ENCODE measurements at regions not wholly inside any gene's neighbourhood (a gene's known extent, or its start where the extent isn't known, plus 50 kb on each side); places are given as distances from the start of the nearest gene placed in this dataset.
"Not testable (repeated sequence)": the region's sequence is repeated elsewhere in the genome, so short reads cannot be mapped to it uniquely, and the experiment has no call there.

DNA sequence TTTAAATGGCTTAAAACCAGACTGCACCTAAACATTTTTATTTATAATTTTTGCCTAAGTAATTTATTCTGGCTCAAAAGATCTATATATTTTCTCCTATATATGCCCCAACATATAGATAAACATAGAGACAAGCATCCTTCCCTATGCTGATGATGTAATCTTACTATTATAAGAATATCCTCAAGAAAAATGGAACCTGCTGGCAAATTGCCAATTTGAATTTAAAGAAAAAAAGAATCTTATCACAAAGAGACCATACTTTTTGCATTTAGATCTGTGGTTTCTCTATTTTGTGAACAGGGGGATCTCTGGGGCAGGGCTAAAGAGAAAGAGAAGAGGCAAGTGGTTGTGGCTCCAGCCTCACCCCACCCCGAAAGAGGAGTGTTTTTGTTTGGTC lies 107.2 kb upstream of the CMC1 start:
- Mint-ChIP-seq H3K36me3 (ENCODE audit: insufficient read depth) (no peaks in the 10 kb centered on the region), H3K27me3 (ENCODE audit: low read depth) (no peaks in the 10 kb centered on the region), H3K4me1 (ENCODE audit: low read depth) (no peaks in the 10 kb centered on the region), H3K4me3 (no peak overlapping the region), H3K9me3 (no peaks in the 10 kb centered on the region)
- ATAC-seq (no peak), DNase-seq (no peak)

- H3K27me3 Mint-ChIP-seq (ENCODE audit: low read depth) = no peaks in the 10 kb centered on the region
- H3K4me1 Mint-ChIP-seq (ENCODE audit: low read depth) = no peaks in the 10 kb centered on the region
- ATAC-seq (no peak), DNase-seq (no peak)
- no peaks in the 10 kb centered on the region for H3K36me3 Mint-ChIP-seq (ENCODE audit: insufficient read depth)
- no peaks in the 10 kb centered on the region for H3K9me3 Mint-ChIP-seq
- no peak overlapping the region for H3K4me3 Mint-ChIP-seq
Measured at GRCh38 chr3:28134792-28135375, 106.5 kb upstream of the CMC1 start.

- H3K4me1 Mint-ChIP-seq (ENCODE audit: low read depth) = no peaks in the 10 kb centered on the region
- DNase-seq (no peak), ATAC-seq (no peak)
- H3K4me3 Mint-ChIP-seq = no peak overlapping the region
- H3K27me3 Mint-ChIP-seq (ENCODE audit: low read depth) = no peaks in the 10 kb centered on the region
- H3K9me3 Mint-ChIP-seq = no peaks in the 10 kb centered on the region
- no peaks in the 10 kb centered on the region for H3K36me3 Mint-ChIP-seq (ENCODE audit: insufficient read depth)
Measured at GRCh38 chr3:28136607-28137216, 104.7 kb upstream of the CMC1 start.

GRCh38 chr3:28138043-28138610 lies 103.3 kb upstream of the CMC1 start:
- Mint-ChIP-seq H3K27me3 (ENCODE audit: low read depth) (no peaks in the 10 kb centered on the region), H3K4me3 (no peak overlapping the region), H3K9me3 (no peaks in the 10 kb centered on the region), H3K4me1 (ENCODE audit: low read depth) (peaks cover 3% of the 10 kb centered on the region), H3K36me3 (ENCODE audit: insufficient read depth) (no peaks in the 10 kb centered on the region)
- DNase-seq (no peak), ATAC-seq (no peak)

DNA sequence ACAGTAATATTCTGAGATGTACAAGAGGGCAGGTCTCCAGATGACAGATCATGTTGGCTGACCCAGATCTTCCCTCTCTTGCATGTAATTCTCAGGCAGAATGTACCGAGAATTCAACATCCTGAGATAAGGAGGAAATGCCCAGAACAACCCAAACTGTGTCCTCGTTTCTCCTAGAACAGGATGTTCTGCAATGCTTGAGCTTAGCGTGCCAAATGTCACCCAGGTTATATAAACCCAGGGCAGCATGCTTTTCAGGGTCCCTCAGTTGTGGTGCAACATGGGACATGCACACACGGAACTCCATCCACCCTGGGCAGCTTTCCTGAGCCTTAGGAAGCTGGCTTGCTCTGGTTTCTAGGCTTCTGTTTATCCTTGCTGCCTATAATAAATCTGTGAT lies 102.1 kb upstream of the CMC1 start:
- H3K4me1 Mint-ChIP-seq (ENCODE audit: low read depth) = peaks cover 3% of the 10 kb centered on the region
- ATAC-seq (no peak), DNase-seq (no peak)
- no peaks in the 10 kb centered on the region for H3K36me3 Mint-ChIP-seq (ENCODE audit: insufficient read depth)
- H3K9me3 Mint-ChIP-seq = no peaks in the 10 kb centered on the region
- H3K27me3 Mint-ChIP-seq (ENCODE audit: low read depth) = no peaks in the 10 kb centered on the region
- H3K4me3 Mint-ChIP-seq = no peak overlapping the region

- H3K4me3 Mint-ChIP-seq = no peak overlapping the region
Measured at GRCh38 chr3:28139967-28140634, 101.3 kb upstream of the CMC1 start.

GRCh38 chr3:28140664-28141063 lies 100.8 kb upstream of the CMC1 start:
- Mint-ChIP-seq H3K27me3 (ENCODE audit: low read depth) (no peaks in the 10 kb centered on the region), H3K4me3 (no peak overlapping the region), H3K4me1 (ENCODE audit: low read depth) (peaks cover 3% of the 10 kb centered on the region), H3K9me3 (no peaks in the 10 kb centered on the region), H3K36me3 (ENCODE audit: insufficient read depth) (no peaks in the 10 kb centered on the region)
- ATAC-seq (no peak), DNase-seq (no peak)

More at GRCh38 chr3:28139967-28140634, 101.3 kb upstream of the CMC1 start:
- Mint-ChIP-seq H3K9me3 (no peaks in the 10 kb centered on the region), H3K4me1 (ENCODE audit: low read depth) (peaks cover 3% of the 10 kb centered on the region), H3K27me3 (ENCODE audit: low read depth) (no peaks in the 10 kb centered on the region), H3K36me3 (ENCODE audit: insufficient read depth) (no peaks in the 10 kb centered on the region)
- DNase-seq (no peak), ATAC-seq (no peak)

DNA sequence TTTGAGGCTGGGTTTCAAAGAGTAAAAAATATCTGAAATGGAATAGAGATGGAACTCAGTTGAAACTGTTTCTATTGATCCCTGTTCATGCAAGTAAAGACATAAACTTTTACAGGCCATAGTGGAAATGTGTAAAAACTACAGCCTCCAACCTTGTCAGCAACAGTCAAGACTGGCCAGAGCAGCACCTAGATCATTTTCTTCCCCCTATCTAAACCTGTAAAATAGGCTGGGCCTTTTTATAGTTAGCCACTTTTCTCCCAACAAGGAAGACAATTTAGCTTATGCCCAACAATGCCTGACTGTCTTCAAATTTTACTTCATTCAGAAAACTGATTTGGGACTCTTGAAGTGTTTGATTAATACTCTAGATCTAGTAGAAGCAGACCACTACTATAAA lies 91.5 kb upstream of the CMC1 start:
- no peak for DNase-seq
- H3K4me3 Mint-ChIP-seq = no peak overlapping the region

GRCh38 chr3:28150465-28151206 lies 90.8 kb upstream of the CMC1 start:
- peaks cover 9% of the 10 kb centered on the region for H3K4me1 Mint-ChIP-seq (ENCODE audit: low read depth)
- H3K4me3 Mint-ChIP-seq = no peak overlapping the region
- peaks cover 5% of the 10 kb centered on the region for H3K9me3 Mint-ChIP-seq
- no peak for DNase-seq
- H3K27me3 Mint-ChIP-seq (ENCODE audit: low read depth) = peaks cover 5% of the 10 kb centered on the region
- H3K36me3 Mint-ChIP-seq (ENCODE audit: insufficient read depth) = no peaks in the 10 kb centered on the region
- ATAC-seq = no peak

More for the DNA sequence above, 91.5 kb upstream of the CMC1 start:
- H3K4me1 Mint-ChIP-seq (ENCODE audit: low read depth) = peaks cover 9% of the 10 kb centered on the region
- H3K36me3 Mint-ChIP-seq (ENCODE audit: insufficient read depth) = no peaks in the 10 kb centered on the region
- H3K27me3 Mint-ChIP-seq (ENCODE audit: low read depth) = no peaks in the 10 kb centered on the region
- no peak for ATAC-seq
- peaks cover 5% of the 10 kb centered on the region for H3K9me3 Mint-ChIP-seq

GRCh38 chr3:28151207-28151550 lies 90.2 kb upstream of the CMC1 start:
- Mint-ChIP-seq H3K4me1 (ENCODE audit: low read depth) (peaks cover 9% of the 10 kb centered on the region), H3K36me3 (ENCODE audit: insufficient read depth) (no peaks in the 10 kb centered on the region), H3K4me3 (no peak overlapping the region), H3K9me3 (peaks cover 5% of the 10 kb centered on the region), H3K27me3 (ENCODE audit: low read depth) (peaks cover 5% of the 10 kb centered on the region)
- ATAC-seq = no peak
- no peak for DNase-seq

DNA sequence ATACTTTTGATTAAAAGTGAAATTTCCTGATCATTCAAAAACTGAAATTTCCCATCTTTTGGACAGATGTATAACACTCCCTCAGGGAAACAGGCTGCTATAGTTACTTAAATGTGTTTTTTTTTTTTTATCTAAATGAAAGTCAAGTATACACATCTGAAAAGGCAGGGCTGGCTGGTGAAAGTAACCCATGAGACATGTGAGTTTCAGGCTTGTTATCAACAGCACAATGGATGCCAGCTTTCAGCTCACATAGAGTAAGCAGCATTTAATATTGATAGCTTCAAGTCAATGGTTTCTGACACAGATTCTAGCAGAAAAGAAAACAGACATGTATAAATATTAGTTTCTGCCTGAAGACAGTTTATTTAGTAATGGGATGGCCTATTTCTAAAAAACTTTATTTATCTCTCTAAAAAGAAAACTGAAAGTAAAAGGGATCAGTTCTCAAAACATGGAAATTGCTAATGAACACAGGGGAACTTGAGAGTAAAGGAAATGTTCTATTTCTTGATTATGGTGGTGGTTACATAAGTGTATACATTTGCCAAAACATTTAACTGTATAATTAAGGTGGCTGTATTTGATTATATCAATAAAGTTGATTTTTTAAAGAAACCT lies 89.7 kb upstream of the CMC1 start:
- ATAC-seq (peak; percentile 58 to 71), DNase-seq (no peak)
- Mint-ChIP-seq H3K4me3 (peak overlapping the region; percentile 11), H3K9me3 (peaks cover 5% of the 10 kb centered on the region), H3K27me3 (ENCODE audit: low read depth) (peaks cover 5% of the 10 kb centered on the region), H3K36me3 (ENCODE audit: insufficient read depth) (no peaks in the 10 kb centered on the region), H3K4me1 (ENCODE audit: low read depth) (peaks cover 9% of the 10 kb centered on the region)

DNA sequence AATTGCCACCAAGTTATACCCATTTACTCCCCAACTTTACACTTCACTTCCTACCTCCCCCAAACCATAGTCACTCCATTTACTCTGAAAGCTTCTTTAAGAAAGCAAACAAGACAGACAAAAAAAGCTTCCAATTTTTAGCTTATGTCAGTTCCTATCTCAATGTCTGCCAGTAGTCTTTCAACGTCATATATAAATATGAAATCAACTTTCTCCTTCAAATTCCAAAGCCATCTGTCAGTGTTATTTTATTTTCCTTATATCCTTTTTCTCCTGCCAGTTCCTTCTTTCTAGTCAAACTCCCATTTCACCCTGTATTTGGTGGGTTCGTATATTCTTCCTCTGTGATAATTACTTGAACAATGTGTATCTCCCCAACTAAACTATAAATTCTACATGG lies 85.8 kb upstream of the CMC1 start:
- ATAC-seq (no peak), DNase-seq (no peak)
- peaks cover 27% of the 10 kb centered on the region for H3K9me3 Mint-ChIP-seq
- H3K4me1 Mint-ChIP-seq (ENCODE audit: low read depth) = peaks cover 9% of the 10 kb centered on the region
- peaks cover 6% of the 10 kb centered on the region for H3K27me3 Mint-ChIP-seq (ENCODE audit: low read depth)
- peaks cover 2% of the 10 kb centered on the region for H3K36me3 Mint-ChIP-seq (ENCODE audit: insufficient read depth)
- H3K4me3 Mint-ChIP-seq = no peak overlapping the region

DNA sequence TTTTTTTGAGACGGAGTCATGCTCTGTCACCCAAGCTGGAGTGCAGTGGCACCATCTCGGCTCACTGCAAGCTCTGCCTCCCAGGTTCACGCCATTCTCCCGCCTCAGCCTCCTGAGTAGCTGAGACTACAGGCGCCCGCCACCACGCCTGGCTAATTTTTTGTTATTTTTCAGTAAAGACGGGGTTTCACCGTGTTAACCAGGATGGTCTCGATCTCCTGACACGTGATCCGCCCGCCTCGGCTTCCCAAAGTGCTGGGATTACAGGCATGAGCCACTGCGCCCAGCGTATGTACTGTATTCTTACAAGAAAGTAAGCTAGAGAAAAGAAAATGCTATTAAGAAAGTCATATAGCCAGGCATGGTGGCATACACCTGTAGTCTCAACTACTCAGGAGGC lies 84.8 kb upstream of the CMC1 start:
- not testable (repeated sequence) for ATAC-seq; DNase-seq; H3K4me3 Mint-ChIP-seq; H3K27me3 Mint-ChIP-seq (ENCODE audit: low read depth); H3K36me3 Mint-ChIP-seq (ENCODE audit: insufficient read depth); H3K4me1 Mint-ChIP-seq (ENCODE audit: low read depth)
- peaks cover 27% of the 10 kb centered on the region for H3K9me3 Mint-ChIP-seq

DNA sequence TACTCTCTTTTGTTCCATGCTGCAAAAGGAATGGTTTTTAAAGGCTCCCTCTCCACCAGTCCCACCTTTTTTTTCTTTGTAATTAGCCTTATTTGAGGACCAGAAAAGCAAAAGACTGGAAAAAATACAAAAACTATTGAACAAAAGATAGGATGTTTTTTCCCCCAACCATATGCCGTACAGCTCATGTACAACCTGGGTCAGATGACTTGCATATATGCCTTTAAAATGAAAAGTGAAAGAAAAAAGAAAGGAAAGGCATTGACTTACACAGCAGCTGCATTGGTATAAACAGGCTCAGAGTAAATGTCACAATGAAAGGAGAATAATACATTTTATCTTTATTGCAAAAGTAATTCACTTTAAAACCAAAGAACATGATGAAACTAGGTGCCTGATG lies 69.5 kb upstream of the CMC1 start:
- peak; percentile 85 to 91 for ATAC-seq
- no peak for DNase-seq
- H3K4me1 Mint-ChIP-seq (ENCODE audit: low read depth) = peaks cover 16% of the 10 kb centered on the region
- no peaks in the 10 kb centered on the region for H3K27me3 Mint-ChIP-seq (ENCODE audit: low read depth)
- peaks cover 6% of the 10 kb centered on the region for H3K36me3 Mint-ChIP-seq (ENCODE audit: insufficient read depth)
- H3K9me3 Mint-ChIP-seq = no peaks in the 10 kb centered on the region
- peak overlapping the region; percentile 47 for H3K4me3 Mint-ChIP-seq

Measured in activated T-cell treated with anti-CD3 and anti-CD28 coated beads, Interleukin-2, amount 50 U/mL, for 4 hours (primary cell).